ENCODE measurements at regions not wholly inside any gene's neighbourhood (a gene's known extent, or its start where the extent isn't known, plus 50 kb on each side); places are given as distances from the start of the nearest gene placed in this dataset.

GRCh38 chr6:142645663-142646062 lies 299.3 kb downstream of the HIVEP2 start:
- no peak overlapping the region for H3K9ac ChIP-seq
- H3K79me2 ChIP-seq (ENCODE audit: insufficient read depth): no peaks in the 10 kb centered on the region
- H3F3A ChIP-seq (replicated peaks; ENCODE audit: insufficient read depth): no peaks in the 10 kb centered on the region
- ChIA-PET CTCF (no interaction called here), POLR2A (no interaction called here)
- TF ChIP-seq JUND (IDR thresholded peaks at IDR 0.05) (no peak), FOSL2 (IDR thresholded peaks at IDR 0.05; ENCODE audit: borderline replicate concordance, low read depth) (no peak), MEF2A (IDR thresholded peaks at IDR 0.05; ENCODE audit: borderline replicate concordance, low read depth) (no peak), USF1 (IDR thresholded peaks at IDR 0.05; ENCODE audit: borderline replicate concordance, low read depth) (no peak), GABPA (IDR thresholded peaks at IDR 0.05; ENCODE audit: low read depth) (no peak), PBX3 (IDR thresholded peaks at IDR 0.05) (no peak), YY1 (IDR thresholded peaks at IDR 0.05; ENCODE audit: low read depth) (no peak), CTCF (IDR thresholded peaks at IDR 0.05) (no peak), RXRA (IDR thresholded peaks at IDR 0.05; ENCODE audit: borderline replicate concordance, low read depth) (no peak), MAX (IDR thresholded peaks at IDR 0.05; ENCODE audit: low read depth) (no peak), EZH2phosphoT487 (IDR thresholded peaks at IDR 0.05; ENCODE audit: borderline replicate concordance, low read depth) (no peak), MXI1 (IDR thresholded peaks at IDR 0.05; ENCODE audit: low read depth, low read length) (no peak), RFX5 (IDR thresholded peaks at IDR 0.05; ENCODE audit: low read length) (no peak)
- WGBS (ENCODE audit: low lambda C conversion rate): 83% methylated on average over 2 of the region's 2 CpGs
- H3K36me3 ChIP-seq (replicated peaks in 1 of 2; ENCODE audit: control insufficient read depth in 1 of 2, insufficient read depth in 2 of 2, low read length in 1 of 2): no peaks in the 10 kb centered on the region
- no peak for DNase-seq
- no peaks in the 10 kb centered on the region for H3K9me2 ChIP-seq
- H3K4me2 ChIP-seq: no peak overlapping the region
- H3K9me3 ChIP-seq: no peaks in the 10 kb centered on the region
- H4K20me1 ChIP-seq (ENCODE audit: insufficient read depth): no peaks in the 10 kb centered on the region
- H3K27me3 ChIP-seq (ENCODE audit: insufficient read depth): no peaks in the 10 kb centered on the region
- peaks cover 0 to 14% of the 10 kb centered on the region in 2 experiments; a peak in 2 of 4 replicates for H3K4me1 ChIP-seq (ENCODE audit: control insufficient read depth in 1 of 2, insufficient read depth in 2 of 2, low read depth in 1 of 2, low read length in 1 of 2)
- H3K27ac ChIP-seq (ENCODE audit: low read depth in 2 of 2, low read length in 1 of 2): peak overlapping the region in 1 of 2 experiments; percentile 98; a peak in 1 of 4 replicates
- no peak overlapping the region for H2AFZ ChIP-seq (ENCODE audit: low read depth)
- H3K4me3 ChIP-seq (ENCODE audit: low read depth in 2 of 2, low read length in 1 of 2): no peak overlapping the region

GRCh38 chr6:142647449-142648035 lies 297.4 kb downstream of the HIVEP2 start:
- Histone ChIP-seq H3K9me3 (no peaks in the 10 kb centered on the region), H3K79me2 (ENCODE audit: insufficient read depth) (no peaks in the 10 kb centered on the region), H3K4me1 (ENCODE audit: control insufficient read depth in 1 of 2, insufficient read depth in 2 of 2, low read depth in 1 of 2, low read length in 1 of 2) (peaks cover 0 to 14% of the 10 kb centered on the region in 2 experiments; a peak in 2 of 4 replicates), H3F3A (replicated peaks; ENCODE audit: insufficient read depth) (no peaks in the 10 kb centered on the region), H3K4me2 (peak overlapping the region; percentile 57; the same call in 1 of the 2 replicates), H3K27ac (ENCODE audit: low read depth in 2 of 2, low read length in 1 of 2) (peak overlapping the region; percentile 24 to 98; a peak in 3 of 4 replicates), H3K9me2 (no peaks in the 10 kb centered on the region), H3K4me3 (ENCODE audit: low read depth in 2 of 2, low read length in 1 of 2) (no peak overlapping the region; a peak in 1 of 4 replicates), H2AFZ (ENCODE audit: low read depth) (peak overlapping the region; percentile 51; the same call in 1 of the 2 replicates), H3K9ac (no peak overlapping the region), H3K36me3 (replicated peaks in 1 of 2; ENCODE audit: control insufficient read depth in 1 of 2, insufficient read depth in 2 of 2, low read length in 1 of 2) (no peaks in the 10 kb centered on the region), H4K20me1 (ENCODE audit: insufficient read depth) (no peaks in the 10 kb centered on the region), H3K27me3 (ENCODE audit: insufficient read depth) (no peaks in the 10 kb centered on the region)
- DNase-seq: no peak
- POLR2A ChIA-PET: interaction anchor here (1.3 kb wide), 1 partner anchor 15 kb away, joined by 3 read pairs; no protein-coding TSS in a partner anchor
- WGBS (ENCODE audit: low lambda C conversion rate): 4% methylated on average over 5 of the region's 6 CpGs
- CTCF ChIA-PET: interaction anchor here (0.6 to 1.2 kb wide), 4 partner anchors 30 to 173 kb away, joined by 3 read pairs; no protein-coding TSS in a partner anchor
- TF ChIP-seq GATA2 (CRISPR knock-in tag; IDR thresholded peaks at IDR 0.05) (no peak), MXI1 (IDR thresholded peaks at IDR 0.05; ENCODE audit: low read depth, low read length) (no peak; the same call in 1 of the 2 replicates), IRF3 (IDR thresholded peaks at IDR 0.05; ENCODE audit: low read depth, low read length) (no peak), USF1 (IDR thresholded peaks at IDR 0.05; ENCODE audit: borderline replicate concordance, low read depth) (no peak), YY1 (IDR thresholded peaks at IDR 0.05; ENCODE audit: low read depth) (no peak), PBX3 (IDR thresholded peaks at IDR 0.05) (no peak), ELF1 (IDR thresholded peaks at IDR 0.05) (no peak), TAF1 (IDR thresholded peaks at IDR 0.05; ENCODE audit: borderline replicate concordance, low read depth, low read length) (no peak), MAX (IDR thresholded peaks at IDR 0.05; ENCODE audit: low read depth) (no peak), MEF2A (IDR thresholded peaks at IDR 0.05; ENCODE audit: borderline replicate concordance, low read depth) (no peak)

All from SK-N-SH (cell line).